ENCODE measurements at regions not wholly inside any gene's neighbourhood (a gene's known extent, or its start where the extent isn't known, plus 50 kb on each side); places are given as distances from the start of the nearest gene placed in this dataset.

DNA sequence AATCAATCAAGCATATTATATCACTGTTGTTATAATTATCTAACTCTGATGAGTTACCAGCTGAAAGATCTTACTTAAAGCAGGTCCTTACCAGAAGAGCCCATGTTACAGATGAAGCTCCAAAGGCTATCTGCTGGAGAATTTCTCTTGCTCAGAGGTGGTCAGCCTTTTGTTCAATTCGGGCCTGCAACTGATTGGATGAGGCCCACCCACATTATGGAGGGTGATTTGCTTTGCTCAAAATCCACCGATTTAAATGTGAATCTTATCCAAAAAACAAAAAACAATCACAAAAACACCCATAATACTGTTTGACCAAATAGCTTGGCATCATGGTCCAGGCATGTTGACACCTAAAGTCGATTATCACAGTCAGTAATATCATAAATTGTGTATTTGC, 348.6 kb upstream of the ANO3 start:
- TF ChIP-seq, protein P1, sequence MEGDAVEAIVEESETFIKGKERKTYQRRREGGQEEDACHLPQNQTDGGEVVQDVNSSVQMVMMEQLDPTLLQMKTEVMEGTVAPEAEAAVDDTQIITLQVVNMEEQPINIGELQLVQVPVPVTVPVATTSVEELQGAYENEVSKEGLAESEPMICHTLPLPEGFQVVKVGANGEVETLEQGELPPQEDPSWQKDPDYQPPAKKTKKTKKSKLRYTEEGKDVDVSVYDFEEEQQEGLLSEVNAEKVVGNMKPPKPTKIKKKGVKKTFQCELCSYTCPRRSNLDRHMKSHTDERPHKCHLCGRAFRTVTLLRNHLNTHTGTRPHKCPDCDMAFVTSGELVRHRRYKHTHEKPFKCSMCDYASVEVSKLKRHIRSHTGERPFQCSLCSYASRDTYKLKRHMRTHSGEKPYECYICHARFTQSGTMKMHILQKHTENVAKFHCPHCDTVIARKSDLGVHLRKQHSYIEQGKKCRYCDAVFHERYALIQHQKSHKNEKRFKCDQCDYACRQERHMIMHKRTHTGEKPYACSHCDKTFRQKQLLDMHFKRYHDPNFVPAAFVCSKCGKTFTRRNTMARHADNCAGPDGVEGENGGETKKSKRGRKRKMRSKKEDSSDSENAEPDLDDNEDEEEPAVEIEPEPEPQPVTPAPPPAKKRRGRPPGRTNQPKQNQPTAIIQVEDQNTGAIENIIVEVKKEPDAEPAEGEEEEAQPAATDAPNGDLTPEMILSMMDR (conservative IDR thresholded peaks at IDR 0.05 in 1 of 2, IDR thresholded peaks at IDR 0.05 in 1 of 2; ENCODE audit: low read depth in 1 of 2, low read length in 2 of 2) = no peak
- Histone ChIP-seq H4K20me1 (ENCODE audit: control insufficient read depth, extremely low read depth, insufficient read depth, low read length) (no peaks in the 10 kb centered on the region), H3K27ac (ENCODE audit: insufficient read depth, low read length) (no peak overlapping the region)

DNA sequence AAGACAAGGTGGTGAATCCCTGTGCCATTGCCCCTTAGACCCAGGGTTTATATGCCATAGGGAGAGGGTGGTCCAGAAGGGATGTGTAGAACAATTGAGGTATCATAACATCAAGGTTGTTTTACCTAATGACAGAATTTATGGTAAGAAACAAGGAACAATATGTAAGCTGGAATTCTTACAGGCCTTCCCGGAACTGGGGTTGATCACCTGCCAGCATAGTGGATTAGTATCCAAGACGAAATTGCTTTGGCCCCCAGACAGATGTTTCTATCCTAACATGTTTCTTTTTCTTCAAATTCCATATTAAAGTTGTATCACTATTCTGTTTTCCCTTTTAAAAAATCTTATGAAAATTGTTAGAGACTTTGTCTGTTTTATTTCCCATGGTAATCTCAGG, 343.8 kb upstream of the ANO3 start:
- Histone ChIP-seq H3K4me2 (ENCODE audit: extremely low read depth, insufficient read depth, low read length) (no peak overlapping the region), H3K36me3 (ENCODE audit: control insufficient read depth, insufficient read depth, low read length) (no peaks in the 10 kb centered on the region), H3K4me3 (replicated peaks in 1 of 4; ENCODE audit: control extremely low read depth in 1 of 4, insufficient read depth in 1 of 4, low read depth in 3 of 4, low read length in 4 of 4) (no peak overlapping the region), H3K9me3 (ENCODE audit: control insufficient read depth, insufficient read depth, low read depth, low read length) (no peaks in the 10 kb centered on the region), H3K27me3 (ENCODE audit: control insufficient read depth, insufficient read depth, low read length) (no peaks in the 10 kb centered on the region), H3K9ac (ENCODE audit: insufficient read depth, low read length) (no peak overlapping the region), H4K20me1 (ENCODE audit: control insufficient read depth, extremely low read depth, insufficient read depth, low read length) (no peaks in the 10 kb centered on the region), H3K79me2 (ENCODE audit: control insufficient read depth, insufficient read depth, low read length) (no peaks in the 10 kb centered on the region), H3K4me1 (ENCODE audit: control insufficient read depth, extremely low read depth, insufficient read depth, low read length) (no peaks in the 10 kb centered on the region), H3K27ac (ENCODE audit: insufficient read depth, low read length) (no peak overlapping the region), H2AFZ (ENCODE audit: low read length) (no peak overlapping the region)
- no peak for DNase-seq (ENCODE audit: low read depth in 2 of 2)
- TF ChIP-seq EZH2 (IDR thresholded peaks at IDR 0.05; ENCODE audit: low read length, missing control alignments) = no peak
- TF ChIP-seq, protein P1 (conservative IDR thresholded peaks at IDR 0.05 in 1 of 2, IDR thresholded peaks at IDR 0.05 in 1 of 2; ENCODE audit: low read depth in 1 of 2, low read length in 2 of 2) = no peak

More for the DNA sequence above, 348.6 kb upstream of the ANO3 start:
- no peak overlapping the region for H2AFZ ChIP-seq (ENCODE audit: low read length)
- no peaks in the 10 kb centered on the region for H3K36me3 ChIP-seq (ENCODE audit: control insufficient read depth, insufficient read depth, low read length)
- no peak for DNase-seq (ENCODE audit: low read depth in 2 of 2)
- no peaks in the 10 kb centered on the region for H3K27me3 ChIP-seq (ENCODE audit: control insufficient read depth, insufficient read depth, low read length)
- no peak overlapping the region for H3K4me2 ChIP-seq (ENCODE audit: extremely low read depth, insufficient read depth, low read length)
- H3K4me1 ChIP-seq (ENCODE audit: control insufficient read depth, extremely low read depth, insufficient read depth, low read length) = no peaks in the 10 kb centered on the region
- no peak overlapping the region for H3K4me3 ChIP-seq (replicated peaks in 1 of 4; ENCODE audit: control extremely low read depth in 1 of 4, insufficient read depth in 1 of 4, low read depth in 3 of 4, low read length in 4 of 4)
- no peaks in the 10 kb centered on the region for H3K79me2 ChIP-seq (ENCODE audit: control insufficient read depth, insufficient read depth, low read length)
- H3K9me3 ChIP-seq (ENCODE audit: control insufficient read depth, insufficient read depth, low read depth, low read length) = no peaks in the 10 kb centered on the region
- H3K9ac ChIP-seq (ENCODE audit: insufficient read depth, low read length) = no peak overlapping the region

DNA sequence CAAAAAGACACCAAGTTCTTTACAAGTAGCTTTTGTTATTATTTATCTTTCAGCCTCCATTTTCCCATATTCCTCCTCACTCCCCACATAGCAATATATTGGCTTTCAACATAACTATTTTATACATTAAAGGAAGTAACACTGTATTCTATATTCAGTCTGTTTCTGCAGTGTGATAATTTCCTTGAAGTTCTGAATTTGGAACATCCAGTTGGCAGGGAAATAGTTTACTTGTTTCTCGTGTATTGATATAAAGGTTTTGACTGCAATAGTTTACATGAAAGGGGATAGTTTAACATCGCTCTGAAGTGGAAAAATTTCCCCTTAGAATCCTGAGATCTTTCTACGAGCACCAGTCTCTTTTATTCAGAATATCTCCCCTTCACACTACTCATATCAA, 341.5 kb upstream of the ANO3 start:
- no peak for DNase-seq (ENCODE audit: low read depth in 2 of 2)
- H4K20me1 ChIP-seq (ENCODE audit: control insufficient read depth, extremely low read depth, insufficient read depth, low read length) = no peaks in the 10 kb centered on the region
- H3K27ac ChIP-seq (ENCODE audit: insufficient read depth, low read length) = no peak overlapping the region
- no peak overlapping the region for H3K4me3 ChIP-seq (replicated peaks in 1 of 4; ENCODE audit: control extremely low read depth in 1 of 4, insufficient read depth in 1 of 4, low read depth in 3 of 4, low read length in 4 of 4)
- no peak for TF ChIP-seq EZH2 (IDR thresholded peaks at IDR 0.05; ENCODE audit: low read length, missing control alignments)
- TF ChIP-seq, protein P1 (conservative IDR thresholded peaks at IDR 0.05 in 1 of 2, IDR thresholded peaks at IDR 0.05 in 1 of 2; ENCODE audit: low read depth in 1 of 2, low read length in 2 of 2) = no peak
- no peaks in the 10 kb centered on the region for H3K79me2 ChIP-seq (ENCODE audit: control insufficient read depth, insufficient read depth, low read length)
- H3K9ac ChIP-seq (ENCODE audit: insufficient read depth, low read length) = no peak overlapping the region
- H3K4me1 ChIP-seq (ENCODE audit: control insufficient read depth, extremely low read depth, insufficient read depth, low read length) = no peaks in the 10 kb centered on the region
- H3K27me3 ChIP-seq (ENCODE audit: control insufficient read depth, insufficient read depth, low read length) = no peaks in the 10 kb centered on the region
- H3K9me3 ChIP-seq (ENCODE audit: control insufficient read depth, insufficient read depth, low read depth, low read length) = no peaks in the 10 kb centered on the region
- H3K4me2 ChIP-seq (ENCODE audit: extremely low read depth, insufficient read depth, low read length) = no peak overlapping the region
- H3K36me3 ChIP-seq (ENCODE audit: control insufficient read depth, insufficient read depth, low read length) = no peaks in the 10 kb centered on the region
- no peak overlapping the region for H2AFZ ChIP-seq (ENCODE audit: low read length)

Data from fibroblast of lung (primary cell).